ENCODE measurements at regions not wholly inside any gene's neighbourhood (a gene's known extent, or its start where the extent isn't known, plus 50 kb on each side); places are given as distances from the start of the nearest gene placed in this dataset.
"Not testable (repeated sequence)": the region's sequence is repeated elsewhere in the genome, so short reads cannot be mapped to it uniquely, and the experiment has no call there.

GRCh38 chr3:161941891-161942290, 445.3 kb downstream of the OTOL1 start:
- no peak for ATAC-seq
- TF ChIP-seq POLR2A (IDR thresholded peaks at IDR 0.05) = no peak
- no peak for TF ChIP-seq CTCF (IDR thresholded peaks at IDR 0.05)
- intact Hi-C loops (cut with DNase I) = no loop called here
- Histone ChIP-seq H3K9me3 (no peaks in the 10 kb centered on the region), H3K27me3 (no peaks in the 10 kb centered on the region), H3K4me1 (no peaks in the 10 kb centered on the region), H3K4me3 (no peak overlapping the region), H3K27ac (no peak overlapping the region), H3K36me3 (no peaks in the 10 kb centered on the region)
- WGBS (ENCODE audit: insufficient coverage, low coverage, low lambda C conversion rate, missing lambda C conversion rate) = 0% methylated on average over 1 of the region's 1 CpG
- DNase-seq = no peak

DNA sequence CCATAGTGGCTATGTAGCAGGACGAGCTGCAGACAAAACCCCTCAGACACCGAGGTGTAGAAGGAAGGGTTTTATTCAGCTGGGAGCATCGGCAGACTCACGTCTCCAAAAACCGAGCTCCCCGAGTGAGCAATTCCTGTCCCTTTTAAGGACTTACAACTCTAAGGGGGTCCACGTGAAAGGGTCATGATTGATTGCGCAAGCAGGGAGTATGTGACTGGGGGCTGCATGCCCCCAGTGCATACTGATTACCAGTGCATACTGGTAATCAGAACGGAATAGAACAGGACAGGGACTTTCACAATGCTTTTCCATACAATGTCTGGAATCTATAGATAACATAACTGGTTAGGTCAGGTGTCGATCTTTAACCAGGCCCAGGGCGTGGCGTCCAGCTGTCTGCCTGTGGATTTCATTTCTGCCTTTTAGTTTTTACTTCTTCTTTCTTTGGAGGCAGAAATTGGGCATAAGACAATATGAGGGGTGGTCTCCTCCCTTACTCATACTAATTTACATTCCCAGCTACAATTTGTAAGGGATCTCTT, 447.3 kb downstream of the OTOL1 start:
- DNase-seq; H3K27ac ChIP-seq; intact Hi-C loops (cut with DNase I); H3K4me1 ChIP-seq; ATAC-seq; H3K27me3 ChIP-seq; H3K4me3 ChIP-seq; H3K36me3 ChIP-seq; H3K9me3 ChIP-seq: not testable (repeated sequence)
- 74% methylated on average over 10 of the region's 12 CpGs for WGBS (ENCODE audit: insufficient coverage, low coverage, low lambda C conversion rate, missing lambda C conversion rate)

GRCh38 chr3:161946443-161946960, 449.9 kb downstream of the OTOL1 start:
- DNase-seq (no peak), ATAC-seq (no peak)
- Histone ChIP-seq H3K27ac (no peak overlapping the region), H3K4me3 (no peak overlapping the region), H3K9me3 (no peaks in the 10 kb centered on the region), H3K36me3 (no peaks in the 10 kb centered on the region), H3K4me1 (no peaks in the 10 kb centered on the region), H3K27me3 (no peaks in the 10 kb centered on the region)
- 19% methylated on average over 3 of the region's 3 CpGs for WGBS (ENCODE audit: insufficient coverage, low coverage, low lambda C conversion rate, missing lambda C conversion rate)
- TF ChIP-seq POLR2A (IDR thresholded peaks at IDR 0.05) (no peak), CTCF (IDR thresholded peaks at IDR 0.05) (no peak)
- intact Hi-C loops (cut with DNase I) = no loop called here

DNA sequence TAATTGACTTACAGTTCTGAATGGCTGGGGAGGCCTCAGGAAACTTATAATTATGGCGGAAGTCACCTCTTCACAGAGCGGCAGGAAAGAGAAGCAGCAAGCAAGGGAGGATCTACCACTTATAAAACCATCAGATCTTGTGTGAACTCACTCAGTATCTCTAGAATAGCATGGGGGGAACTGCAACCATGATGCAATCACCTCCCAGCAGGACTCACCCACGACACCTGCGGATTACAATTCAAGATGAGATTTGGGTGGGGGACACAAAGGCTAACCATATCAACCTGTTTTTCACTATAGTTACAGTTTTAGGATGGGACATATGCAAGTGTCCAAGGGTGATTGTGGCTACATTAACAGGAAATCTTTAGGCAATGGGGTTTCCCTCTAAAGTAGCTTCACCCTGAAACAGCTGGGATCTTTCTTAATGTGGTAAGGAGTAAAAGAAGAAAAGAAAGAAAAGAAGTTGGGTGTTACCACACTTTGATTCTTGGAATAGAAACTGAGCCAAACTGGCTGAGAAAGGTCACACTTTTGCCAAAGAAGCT, 453.8 kb downstream of the OTOL1 start:
- intact Hi-C loops (cut with DNase I) = no loop called here

More for the DNA sequence above, 453.8 kb downstream of the OTOL1 start:
- Histone ChIP-seq H3K9me3 (no peaks in the 10 kb centered on the region), H3K27ac (no peak overlapping the region), H3K4me1 (no peaks in the 10 kb centered on the region), H3K36me3 (no peaks in the 10 kb centered on the region), H3K27me3 (no peaks in the 10 kb centered on the region), H3K4me3 (no peak overlapping the region)
- ATAC-seq (no peak), DNase-seq (no peak)
- WGBS (ENCODE audit: insufficient coverage, low coverage, low lambda C conversion rate, missing lambda C conversion rate) = 50% methylated on average over 4 of the region's 4 CpGs
- TF ChIP-seq POLR2A (IDR thresholded peaks at IDR 0.05) (no peak), CTCF (IDR thresholded peaks at IDR 0.05) (no peak)
